Astrocyte (in vitro differentiated cells and primary cell): ENCODE measurements at regions not wholly inside any gene's neighbourhood (a gene's known extent, or its start where the extent isn't known, plus 50 kb on each side); places are given as distances from the start of the nearest gene placed in this dataset.

Experiments
- DNase-seq: peaks from one replicate; pipeline ENCODE4 v3.0.0-alpha.2; 2010; ENCODE audit warnings: low read depth
- FAIRE-seq: peaks from 2 replicates; lab custom pipeline; 2011; peaks lifted over from hg19 to GRCh38; lab: Jason Lieb, UNC
- H2AFZ ChIP-seq: 2 replicates; pipeline ENCODE4 v1.6.0; 2012; ENCODE audit warnings: low read depth, low read length, inconsistent platforms
- H3K27ac ChIP-seq: 2 replicates; pipeline ENCODE4 v1.5.1; 2011; ENCODE audit warnings: low read depth, low read length, inconsistent platforms
- H3K27me3 ChIP-seq: 2 replicates; pipeline ENCODE4 v1.6.0; 2011; ENCODE audit warnings: low read length, inconsistent platforms; ENCODE audit not compliant: insufficient read depth
- H3K36me3 ChIP-seq: 2 replicates; pipeline ENCODE4 v1.5.1; 2011; ENCODE audit warnings: low read length, inconsistent platforms; ENCODE audit not compliant: insufficient read depth
- H3K4me1 ChIP-seq: 2 replicates; pipeline ENCODE4 v1.5.1; 2011; ENCODE audit warnings: low read length, inconsistent platforms; ENCODE audit not compliant: insufficient read depth
- H3K4me2 ChIP-seq: 2 replicates; pipeline ENCODE4 v1.6.0; 2012; ENCODE audit warnings: low read length, inconsistent platforms
- H3K4me3 ChIP-seq: 2 replicates; pipeline ENCODE4 v1.5.1; 2011; ENCODE audit warnings: low read depth, mild to moderate bottlenecking, low read length, inconsistent platforms; ENCODE audit not compliant: insufficient read depth
- H3K79me2 ChIP-seq: 2 replicates; pipeline ENCODE4 v1.6.0; 2012; ENCODE audit warnings: mild to moderate bottlenecking, low read length, inconsistent platforms; ENCODE audit not compliant: insufficient read depth
- H3K9ac ChIP-seq: 2 replicates; pipeline ENCODE4 v1.6.0; 2012; ENCODE audit warnings: mild to moderate bottlenecking, low read length, inconsistent platforms
- H3K9me3 ChIP-seq: 2 replicates; pipeline ENCODE4 v1.5.1; 2012; ENCODE audit warnings: low read depth, mild to moderate bottlenecking, low read length, inconsistent platforms; ENCODE audit not compliant: insufficient read depth
- H4K20me1 ChIP-seq: 2 replicates; pipeline ENCODE4 v1.6.0; 2012; ENCODE audit warnings: low read length, inconsistent platforms; ENCODE audit not compliant: insufficient read depth
- H3K27ac Mint-ChIP-seq: one replicate; pipeline ENCODE4 v1.8.0; 2021; ENCODE audit warnings: mild to moderate bottlenecking, mixed read lengths; ENCODE audit not compliant: unreplicated experiment
- H3K27me3 Mint-ChIP-seq: one replicate; pipeline ENCODE4 v1.8.0; 2021; ENCODE audit warnings: low read depth, mixed read lengths; ENCODE audit not compliant: unreplicated experiment
- H3K36me3 Mint-ChIP-seq: one replicate; pipeline ENCODE4 v1.8.0; 2021; ENCODE audit warnings: low read depth, mixed read lengths; ENCODE audit not compliant: unreplicated experiment
- H3K4me1 Mint-ChIP-seq: one replicate; pipeline ENCODE4 v1.8.0; 2021; ENCODE audit warnings: low read depth, mixed read lengths; ENCODE audit not compliant: unreplicated experiment
- H3K4me3 Mint-ChIP-seq: one replicate; pipeline ENCODE4 v1.8.0; 2021; ENCODE audit warnings: mild to moderate bottlenecking, moderate library complexity, mixed read lengths; ENCODE audit not compliant: unreplicated experiment
- H3K9me3 Mint-ChIP-seq: one replicate; pipeline ENCODE4 v1.8.0; 2021; ENCODE audit warnings: mild to moderate bottlenecking, mixed read lengths; ENCODE audit not compliant: unreplicated experiment
- EZH2 ChIP-seq: IDR thresholded peaks from 2 replicates; pipeline ENCODE4 v1.6.1; 2012; ENCODE audit warnings: mild to moderate bottlenecking, low read length, inconsistent platforms; ENCODE audit not compliant: insufficient read depth
- TF ChIP-seq, protein P1 (sequence below): IDR thresholded peaks from 2 replicates; pipeline ENCODE4 v1.5.1; 2011; ENCODE audit warnings: low read depth, mild to moderate bottlenecking, inconsistent platforms, low read length, moderate library complexity; ENCODE audit not compliant: insufficient read depth

DNA sequence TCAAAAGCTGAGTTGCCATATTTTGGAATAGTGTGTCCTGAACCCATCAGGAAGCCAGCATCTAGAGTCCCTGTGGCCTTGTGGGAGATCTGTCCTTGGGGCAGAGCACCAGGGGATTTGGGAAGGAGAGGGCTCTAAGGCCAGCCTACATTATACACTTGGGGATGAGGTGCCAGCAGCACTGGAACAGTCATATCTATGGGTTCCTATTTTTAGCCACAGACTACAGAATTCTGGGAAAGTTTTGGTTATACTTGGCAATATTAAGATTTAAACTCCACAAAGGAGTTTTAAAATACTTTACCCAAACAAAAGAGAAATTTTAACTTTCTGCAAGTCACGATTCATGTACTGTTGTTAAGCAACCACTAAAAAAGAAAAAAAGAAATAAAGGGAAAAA, 405.7 kb upstream of the MMADHC start:
- TF ChIP-seq EZH2, result no peak
- TF ChIP-seq, protein P1, sequence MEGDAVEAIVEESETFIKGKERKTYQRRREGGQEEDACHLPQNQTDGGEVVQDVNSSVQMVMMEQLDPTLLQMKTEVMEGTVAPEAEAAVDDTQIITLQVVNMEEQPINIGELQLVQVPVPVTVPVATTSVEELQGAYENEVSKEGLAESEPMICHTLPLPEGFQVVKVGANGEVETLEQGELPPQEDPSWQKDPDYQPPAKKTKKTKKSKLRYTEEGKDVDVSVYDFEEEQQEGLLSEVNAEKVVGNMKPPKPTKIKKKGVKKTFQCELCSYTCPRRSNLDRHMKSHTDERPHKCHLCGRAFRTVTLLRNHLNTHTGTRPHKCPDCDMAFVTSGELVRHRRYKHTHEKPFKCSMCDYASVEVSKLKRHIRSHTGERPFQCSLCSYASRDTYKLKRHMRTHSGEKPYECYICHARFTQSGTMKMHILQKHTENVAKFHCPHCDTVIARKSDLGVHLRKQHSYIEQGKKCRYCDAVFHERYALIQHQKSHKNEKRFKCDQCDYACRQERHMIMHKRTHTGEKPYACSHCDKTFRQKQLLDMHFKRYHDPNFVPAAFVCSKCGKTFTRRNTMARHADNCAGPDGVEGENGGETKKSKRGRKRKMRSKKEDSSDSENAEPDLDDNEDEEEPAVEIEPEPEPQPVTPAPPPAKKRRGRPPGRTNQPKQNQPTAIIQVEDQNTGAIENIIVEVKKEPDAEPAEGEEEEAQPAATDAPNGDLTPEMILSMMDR, result no peak
- Histone ChIP-seq H3K79me2 (no peaks in the 10 kb centered on the region), H3K4me3 (no peak overlapping the region), H3K27me3 (no peaks in the 10 kb centered on the region), H3K4me2 (no peak overlapping the region), H2AFZ (no peak overlapping the region), H4K20me1 (no peaks in the 10 kb centered on the region), H3K36me3 (no peaks in the 10 kb centered on the region), H3K9ac (no peak overlapping the region), H3K9me3 (no peaks in the 10 kb centered on the region), H3K27ac (no peak overlapping the region), H3K4me1 (peaks cover 23% of the 10 kb centered on the region)
- no peak for FAIRE-seq
- DNase-seq, result no peak
- H3K27me3 Mint-ChIP-seq, result no peaks in the 10 kb centered on the region
- H3K9me3 Mint-ChIP-seq, result no peaks in the 10 kb centered on the region
- no peak overlapping the region for H3K4me3 Mint-ChIP-seq
- H3K4me1 Mint-ChIP-seq, result peaks cover 29% of the 10 kb centered on the region
- H3K27ac Mint-ChIP-seq, result no peak overlapping the region
- no peaks in the 10 kb centered on the region for H3K36me3 Mint-ChIP-seq

DNA sequence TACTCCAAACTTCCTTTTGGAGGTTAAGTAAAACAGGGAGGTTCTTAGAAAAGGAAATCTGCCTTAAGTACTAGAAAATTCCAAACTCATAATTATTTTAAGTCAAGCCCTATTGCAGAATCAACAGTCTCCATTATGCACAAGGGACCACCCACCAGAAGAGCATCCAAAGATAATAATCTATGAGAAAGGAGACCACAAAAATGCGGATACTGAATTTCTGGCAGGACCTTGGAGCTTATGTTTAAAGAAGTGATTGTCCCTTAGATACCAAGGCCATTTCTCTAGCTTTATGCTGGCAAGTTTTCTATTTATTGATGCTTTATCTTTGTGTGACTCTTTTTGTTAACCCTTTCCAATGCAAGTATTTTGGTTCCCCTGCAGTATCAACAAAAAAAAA, 404.0 kb upstream of the MMADHC start:
- no peaks in the 10 kb centered on the region for H3K9me3 ChIP-seq
- no peak overlapping the region for H3K9ac ChIP-seq
- TF ChIP-seq EZH2, result no peak
- TF ChIP-seq, protein P1, result no peak
- no peaks in the 10 kb centered on the region for H3K36me3 ChIP-seq
- Mint-ChIP-seq H3K9me3 (no peaks in the 10 kb centered on the region), H3K4me1 (peaks cover 29% of the 10 kb centered on the region), H3K4me3 (no peak overlapping the region), H3K27ac (no peak overlapping the region), H3K27me3 (no peaks in the 10 kb centered on the region), H3K36me3 (no peaks in the 10 kb centered on the region)
- no peaks in the 10 kb centered on the region for H3K27me3 ChIP-seq
- H4K20me1 ChIP-seq, result no peaks in the 10 kb centered on the region
- peaks cover 23% of the 10 kb centered on the region for H3K4me1 ChIP-seq
- no peaks in the 10 kb centered on the region for H3K79me2 ChIP-seq
- no peak overlapping the region for H3K27ac ChIP-seq
- H3K4me2 ChIP-seq, result peak overlapping the region; percentile 28
- no peak overlapping the region for H2AFZ ChIP-seq
- H3K4me3 ChIP-seq, result no peak overlapping the region
- DNase-seq (peak; percentile 81), FAIRE-seq (peak; percentile 62)

DNA sequence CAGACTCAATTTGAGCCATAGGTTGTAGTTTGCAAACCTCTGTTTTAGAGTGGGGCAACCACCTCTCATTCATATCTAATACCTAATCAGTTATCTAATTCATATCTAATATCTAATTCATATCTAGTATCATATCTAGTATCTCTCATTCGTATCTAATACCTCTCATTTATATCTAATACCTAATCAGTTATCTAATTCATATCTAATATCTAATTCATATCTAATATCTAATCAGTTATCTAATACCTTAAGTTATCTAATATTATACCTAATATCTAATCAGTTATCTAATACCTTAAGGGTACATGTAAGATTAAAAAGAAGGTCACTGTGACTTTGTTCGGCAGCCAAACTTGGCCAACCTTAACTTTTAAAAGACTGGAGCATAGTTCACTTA, 403.4 kb upstream of the MMADHC start:
- H3K4me1 Mint-ChIP-seq, result peaks cover 29% of the 10 kb centered on the region

More for the DNA sequence above, 403.4 kb upstream of the MMADHC start:
- no peak overlapping the region for H3K9ac ChIP-seq
- H3K9me3 ChIP-seq, result no peaks in the 10 kb centered on the region
- H3K79me2 ChIP-seq, result no peaks in the 10 kb centered on the region
- H3K4me3 ChIP-seq, result no peak overlapping the region
- DNase-seq (no peak), FAIRE-seq (no peak)
- no peak overlapping the region for H3K4me2 ChIP-seq
- no peak overlapping the region for H3K27ac Mint-ChIP-seq
- H4K20me1 ChIP-seq, result no peaks in the 10 kb centered on the region
- no peaks in the 10 kb centered on the region for H3K27me3 Mint-ChIP-seq
- TF ChIP-seq, protein P1, result no peak
- no peak for TF ChIP-seq EZH2
- no peaks in the 10 kb centered on the region for H3K9me3 Mint-ChIP-seq
- no peaks in the 10 kb centered on the region for H3K36me3 Mint-ChIP-seq
- H3K27me3 ChIP-seq, result no peaks in the 10 kb centered on the region
- H2AFZ ChIP-seq, result no peak overlapping the region
- H3K27ac ChIP-seq, result no peak overlapping the region
- peaks cover 23% of the 10 kb centered on the region for H3K4me1 ChIP-seq
- H3K36me3 ChIP-seq, result no peaks in the 10 kb centered on the region
- no peak overlapping the region for H3K4me3 Mint-ChIP-seq
